Ovary (tissue), 7 donors: ENCODE measurements at regions not wholly inside any gene's neighbourhood (a gene's known extent, or its start where the extent isn't known, plus 50 kb on each side); places are given as distances from the start of the nearest gene placed in this dataset.

Experiments used
- DNase-seq, 5 donors: peaks; one replicate each; pipeline ENCODE4 v3.0.0-alpha.2; 2019 to 2020
- H3K27ac ChIP-seq, 2 donors: fragments of 200-600 bp; one replicate each; pipeline versions ENCODE4 v1.5.1 to v1.8.0; 2019 to 2022
- H3K27me3 ChIP-seq: fragments of 200-600 bp; one replicate; pipeline ENCODE4 v1.8.0; 2022
- H3K36me3 ChIP-seq: fragments of 200-600 bp; sonication (generic); one replicate; pipeline ENCODE4 v1.5.1; 2019
- H3K4me1 ChIP-seq: one replicate; pipeline ENCODE4 v1.8.1; 2013; ENCODE audit warnings: mild to moderate bottlenecking, moderate library complexity; ENCODE audit not compliant: insufficient read depth
- H3K4me3 ChIP-seq: fragments of 200-600 bp; sonication (generic); one replicate; pipeline ENCODE4 v1.5.1; 2017
- H3K9me3 ChIP-seq, 2 donors: fragments of 200-600 bp in 1 of 2; sonication (generic) in 1 of 2; one replicate each; pipeline versions ENCODE4 v1.5.1 to v1.8.1; 2013 to 2019; ENCODE audit warnings: mild to moderate bottlenecking in 1 of 2, moderate library complexity in 1 of 2
- CTCF ChIP-seq, 3 donors: fragments of 450-650 bp in 2 of 3; fragments of 200-600 bp in 1 of 3; IDR thresholded peaks; one replicate each; pipeline versions ENCODE4 v1.5.1 to v1.8.0; 2016 to 2022; ENCODE audit warnings: antibody characterized with exemption in 3 of 3, mild to moderate bottlenecking in 1 of 3
- EP300 ChIP-seq: sonication (generic); formaldehyde crosslinking; IDR thresholded peaks from one replicate; pipeline ENCODE4 v1.6.1; 2017; ENCODE audit warnings: antibody characterized with exemption
- POLR2A ChIP-seq: fragments of 450-650 bp; IDR thresholded peaks from one replicate; pipeline ENCODE4 v1.6.1; 2017; ENCODE audit warnings: antibody characterized with exemption, mild to moderate bottlenecking, moderate library complexity
- WGBS, 3 donors: extraction: QIAGEN DNeasy Blood & Tissue Kit in 1 of 3; methylation state at CpG; one replicate each; pipeline versions ENCODE4 v1.1.5 to v1.1.7; 2013 to 2017; 5-methylcytosine and 5-hydroxymethylcytosine counted together
- intact Hi-C, 4 donors: fragments of 100-400 bp; cut with DNase I; formaldehyde crosslinking; loops; one replicate each; pipeline versions ENCODE4 v1.11.0 to v1.15.1; 2022 to 2023
- donor health status: DM: no; HTN: no; CAD: no; lungs with moderate emphysema.
- donor health status: DM: no; HTN: no; CAD: no.
- donor health status: Bipolar disorder and iron deficiency.
- donor health status: DM: no; HTN: no; CAD: no.
- donor health status: DM: yes; HTN: yes; CAD: no.

DNA sequence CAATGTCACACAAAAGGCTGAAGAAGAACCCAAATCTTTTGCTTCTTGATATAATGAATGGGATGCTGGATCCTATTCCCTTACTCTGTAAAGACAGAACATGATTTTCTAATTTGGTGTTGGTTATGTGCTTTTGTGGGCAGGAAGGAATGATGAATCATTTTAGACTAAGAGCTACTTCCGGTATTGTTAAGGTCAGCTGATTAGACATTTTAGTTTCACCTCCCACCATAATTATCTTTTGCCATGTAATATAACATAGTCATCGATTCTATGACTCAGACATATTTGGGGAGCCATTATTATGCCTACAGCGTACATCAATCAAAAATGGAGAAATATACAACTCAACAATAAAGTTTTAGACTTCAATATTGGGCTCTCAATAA, 265.3 kb downstream of the ZNF674 start:
- no peaks in the 10 kb centered on the region for H3K9me3 ChIP-seq
- intact Hi-C loops = no loop called here
- no peak overlapping the region for H3K27ac ChIP-seq
- H3K4me3 ChIP-seq = no peak overlapping the region
- H3K4me1 ChIP-seq = no peaks in the 10 kb centered on the region
- no peaks in the 10 kb centered on the region for H3K36me3 ChIP-seq
- 53 to 54% (median 54%) methylated on average over 3 of the region's 3 CpGs for WGBS, 3 donors
- no peak for DNase-seq
- TF ChIP-seq POLR2A (no peak), CTCF (IDR thresholded peaks at IDR 0.05) (no peak), EP300 (no peak)
- no peaks in the 10 kb centered on the region for H3K27me3 ChIP-seq

- no peak for DNase-seq
- no peak for TF ChIP-seq POLR2A
- TF ChIP-seq EP300 = no peak
- TF ChIP-seq CTCF (IDR thresholded peaks at IDR 0.05) = no peak
- Histone ChIP-seq H3K27ac (no peak overlapping the region), H3K4me1 (no peaks in the 10 kb centered on the region), H3K27me3 (no peaks in the 10 kb centered on the region), H3K9me3 (no peaks in the 10 kb centered on the region), H3K36me3 (no peaks in the 10 kb centered on the region), H3K4me3 (no peak overlapping the region)
- intact Hi-C loops = no loop called here
- WGBS, 3 donors = 54 to 57% (median 56%) methylated on average over 4 of the region's 4 CpGs
These were observed 265.9 kb downstream of the ZNF674 start for GRCh38 chrX:46279214-46279924.

GRCh38 chrX:46278572-46278971, 266.6 kb downstream of the ZNF674 start:
- H3K9me3 ChIP-seq = no peaks in the 10 kb centered on the region
- H3K27me3 ChIP-seq = no peaks in the 10 kb centered on the region
- H3K4me3 ChIP-seq = no peak overlapping the region
- no peak for DNase-seq
- TF ChIP-seq POLR2A (no peak), CTCF (IDR thresholded peaks at IDR 0.05) (no peak), EP300 (no peak)
- intact Hi-C loops = no loop called here
- H3K36me3 ChIP-seq = no peaks in the 10 kb centered on the region
- no peaks in the 10 kb centered on the region for H3K4me1 ChIP-seq
- WGBS, 3 donors = 82 to 88% (median 87%) methylated on average over 2 of the region's 2 CpGs
- no peak overlapping the region for H3K27ac ChIP-seq

- Histone ChIP-seq H3K27ac (no peak overlapping the region), H3K36me3 (no peaks in the 10 kb centered on the region), H3K27me3 (no peaks in the 10 kb centered on the region), H3K4me1 (no peaks in the 10 kb centered on the region), H3K9me3 (no peaks in the 10 kb centered on the region), H3K4me3 (no peak overlapping the region)
- WGBS, 3 donors = 42 to 45% (median 43%) methylated on average over 1 of the region's 1 CpG
- no peak for DNase-seq
- TF ChIP-seq CTCF (IDR thresholded peaks at IDR 0.05) (no peak), EP300 (no peak), POLR2A (no peak)
- intact Hi-C loops = no loop called here
These were observed 276.8 kb downstream of the ZNF674 start for GRCh38 chrX:46268412-46268811.
